NOMO-1 treated with DMSO at 0.1 percent for 48 hours (cell line): ENCODE measurements at regions not wholly inside any gene's neighbourhood (a gene's known extent, or its start where the extent isn't known, plus 50 kb on each side); places are given as distances from the start of the nearest gene placed in this dataset.

Experiments used
- DNase-seq: peaks from one replicate; lab custom pipeline; 2025; ENCODE audit not compliant: unreplicated experiment; lab: John Stamatoyannopoulos, UW

- DNase-seq = no peak
Measured at GRCh38 chr7:108686494-108686893, 116.8 kb downstream of the DNAJB9 start.

- DNase-seq = no peak
Measured at GRCh38 chr7:108697254-108697653, 127.6 kb downstream of the DNAJB9 start.

GRCh38 chr7:108711611-108712010 lies 141.9 kb downstream of the DNAJB9 start:
- no peak for DNase-seq

GRCh38 chr7:108716783-108717182 lies 147.1 kb downstream of the DNAJB9 start:
- DNase-seq = no peak

- no peak for DNase-seq
Measured at GRCh38 chr7:108717781-108718180, 148.1 kb downstream of the DNAJB9 start.

- DNase-seq = no peak
Measured at GRCh38 chr7:108719631-108720030, 150.0 kb downstream of the DNAJB9 start.

GRCh38 chr7:108722561-108722960 lies 152.9 kb downstream of the DNAJB9 start:
- DNase-seq = no peak

- no peak for DNase-seq
Measured at GRCh38 chr7:108723381-108723814, 153.7 kb downstream of the DNAJB9 start.

GRCh38 chr7:108724251-108725100 lies 154.8 kb downstream of the DNAJB9 start:
- no peak for DNase-seq

GRCh38 chr7:108735814-108736213 lies 166.1 kb downstream of the DNAJB9 start:
- no peak for DNase-seq

GRCh38 chr7:108736221-108736891 lies 166.7 kb downstream of the DNAJB9 start:
- no peak for DNase-seq

GRCh38 chr7:108770981-108771745 lies 201.5 kb downstream of the DNAJB9 start:
- no peak for DNase-seq

- no peak for DNase-seq
Measured at GRCh38 chr7:108771853-108772252, 202.2 kb downstream of the DNAJB9 start.

- DNase-seq = no peak
Measured at GRCh38 chr7:108777966-108778365, 208.3 kb downstream of the DNAJB9 start.

GRCh38 chr7:108789451-108789850 lies 219.8 kb downstream of the DNAJB9 start:
- DNase-seq = no peak

- DNase-seq = no peak
Measured at GRCh38 chr7:108794466-108794865, 224.8 kb downstream of the DNAJB9 start.

GRCh38 chr7:108802650-108803049 lies 233.0 kb downstream of the DNAJB9 start:
- DNase-seq = no peak

GRCh38 chr7:108805808-108806397 lies 236.2 kb downstream of the DNAJB9 start:
- no peak for DNase-seq

- no peak for DNase-seq
Measured at GRCh38 chr7:108808549-108809266, 239.0 kb downstream of the DNAJB9 start.

GRCh38 chr7:108809356-108809755 lies 239.7 kb downstream of the DNAJB9 start:
- DNase-seq = no peak
